ENCODE measurements at regions not wholly inside any gene's neighbourhood (a gene's known extent, or its start where the extent isn't known, plus 50 kb on each side); places are given as distances from the start of the nearest gene placed in this dataset.
"Not testable (repeated sequence)": the region's sequence is repeated elsewhere in the genome, so short reads cannot be mapped to it uniquely, and the experiment has no call there.

DNA sequence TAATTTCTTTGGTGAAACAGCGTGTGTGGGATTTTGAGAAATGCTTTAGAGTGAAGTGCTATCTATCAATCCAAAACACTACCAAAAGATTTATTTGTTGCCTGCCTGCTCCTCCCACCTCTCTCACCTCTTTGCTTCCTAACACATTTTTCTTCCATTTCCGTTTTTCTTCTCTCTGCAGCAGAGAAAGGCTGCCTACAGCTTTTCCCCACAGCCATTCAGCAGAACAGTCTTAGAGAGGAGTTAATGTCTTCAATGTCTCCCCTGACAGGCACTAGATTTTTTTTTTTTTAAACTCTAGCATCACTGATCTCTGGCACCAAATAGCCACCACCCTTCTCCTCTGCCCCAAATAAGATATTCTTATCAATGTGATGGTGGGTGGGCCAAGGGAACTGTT lies 327.8 kb upstream of the MAN1A1 start:
- DNase-seq: no peak

DNA sequence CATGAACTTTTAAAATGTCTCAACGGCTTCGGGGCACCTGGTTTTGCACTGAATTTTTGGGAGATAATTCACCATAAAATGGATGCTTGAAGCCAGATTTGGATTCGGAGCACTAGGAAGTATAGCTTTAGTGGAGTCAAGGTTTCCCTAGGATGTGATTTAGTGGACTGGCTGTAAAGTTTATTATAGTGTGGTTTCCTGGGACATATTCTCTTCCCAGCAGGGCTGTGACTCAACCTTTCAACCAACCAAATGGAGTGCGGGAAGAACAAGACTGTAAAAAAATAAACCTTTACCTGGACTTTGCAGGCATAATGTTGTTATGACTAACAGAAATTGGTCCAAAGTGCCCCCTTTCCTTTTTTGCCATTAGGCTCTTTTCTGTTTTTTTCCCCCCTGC lies 327.4 kb upstream of the MAN1A1 start:
- no peak for DNase-seq

DNA sequence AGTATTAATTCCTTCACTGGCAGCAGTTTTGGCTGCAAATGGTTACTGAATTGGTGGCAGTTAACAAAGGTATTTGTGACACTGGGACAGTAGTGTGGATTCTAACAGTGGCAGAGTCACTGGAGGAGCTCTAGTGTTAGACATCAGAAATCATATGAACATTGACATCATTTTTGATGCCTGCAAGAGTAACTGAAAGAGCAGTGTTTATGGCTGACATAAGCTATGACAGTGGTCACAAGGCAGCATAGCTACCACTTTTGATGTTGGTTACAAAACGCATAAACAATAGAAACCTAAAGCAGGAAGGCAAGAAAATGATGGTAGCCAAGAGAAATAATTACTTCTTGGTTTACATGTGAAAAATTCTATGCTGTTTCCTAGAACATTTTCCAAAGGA lies 326.7 kb upstream of the MAN1A1 start:
- peak; percentile 64 for DNase-seq

DNA sequence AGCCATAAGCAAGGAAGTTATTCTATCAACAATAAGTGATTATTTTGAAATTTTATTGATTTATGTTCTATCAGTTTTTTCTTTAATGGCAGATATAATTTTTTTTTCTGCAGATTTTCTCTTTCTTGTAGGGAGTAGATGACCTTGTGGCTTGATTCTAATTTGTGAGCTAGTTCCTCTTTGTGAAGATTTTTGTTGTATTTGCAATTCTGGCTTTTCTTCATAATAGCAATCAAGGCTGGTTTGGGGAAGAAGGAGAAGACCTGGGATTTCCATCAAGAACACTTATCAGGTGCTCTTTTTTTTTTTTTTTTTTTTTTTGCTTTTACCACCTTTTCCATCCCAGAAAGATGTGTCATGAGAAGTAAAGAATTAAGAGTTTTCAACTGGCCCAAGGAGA lies 324.2 kb upstream of the MAN1A1 start:
- peak; percentile 57 for DNase-seq

DNA sequence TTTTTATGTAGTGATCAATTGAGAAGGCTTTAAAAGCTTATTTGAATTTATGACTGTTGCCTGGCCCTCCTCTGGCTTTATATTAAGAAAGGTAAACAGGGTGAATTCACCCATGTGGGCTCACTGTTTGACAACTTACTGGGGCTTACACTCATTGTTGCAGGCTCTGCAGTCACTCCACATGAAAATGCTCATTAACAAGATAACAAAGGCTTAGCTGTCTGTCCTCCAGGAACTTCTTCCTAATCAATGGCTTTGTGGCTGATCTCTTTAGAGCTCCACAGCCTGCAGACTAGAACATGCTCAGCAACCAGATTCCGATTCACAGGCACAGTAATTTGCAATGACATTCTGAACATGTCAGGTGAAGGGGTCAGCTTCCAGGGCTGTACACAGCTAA lies 323.2 kb upstream of the MAN1A1 start:
- DNase-seq: no peak

DNA sequence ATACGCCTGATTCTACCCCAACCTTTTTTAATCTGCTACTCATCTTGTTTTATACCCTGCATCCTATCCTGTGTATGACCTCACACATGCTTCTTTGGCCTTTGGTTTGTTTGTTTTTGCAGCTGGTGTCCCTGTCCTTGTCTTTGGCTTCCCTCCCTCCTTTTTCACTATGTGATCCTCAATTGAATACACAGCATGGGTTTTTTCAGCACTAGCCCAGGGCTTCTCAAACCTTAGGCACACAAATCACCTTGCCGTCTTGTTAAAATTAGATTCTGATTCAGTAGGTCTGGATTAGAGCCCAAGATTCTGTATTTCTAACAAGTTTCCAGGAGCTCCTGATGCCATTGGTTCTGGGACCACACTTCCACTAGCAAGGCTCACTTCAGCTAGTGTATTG lies 321.5 kb upstream of the MAN1A1 start:
- DNase-seq: no peak

DNA sequence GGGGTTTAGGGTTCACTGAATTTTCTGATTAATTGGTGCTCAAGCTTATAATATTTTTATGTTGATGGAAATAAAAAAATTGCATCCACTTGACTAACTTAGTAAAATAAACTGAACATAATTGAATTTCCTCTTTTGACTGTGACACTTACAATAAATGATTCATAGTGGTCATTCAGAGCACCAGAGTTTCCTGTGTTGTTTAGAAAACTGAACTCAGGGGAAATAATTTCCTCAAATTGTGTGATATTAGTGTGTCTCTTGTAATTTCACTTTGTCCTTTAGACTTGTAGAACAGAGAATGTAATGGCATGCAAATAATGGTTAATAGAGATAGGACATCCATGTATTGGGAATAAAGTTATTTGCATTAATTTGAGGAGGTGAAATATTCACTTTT lies 319.7 kb upstream of the MAN1A1 start:
- DNase-seq: peak; percentile 79

DNA sequence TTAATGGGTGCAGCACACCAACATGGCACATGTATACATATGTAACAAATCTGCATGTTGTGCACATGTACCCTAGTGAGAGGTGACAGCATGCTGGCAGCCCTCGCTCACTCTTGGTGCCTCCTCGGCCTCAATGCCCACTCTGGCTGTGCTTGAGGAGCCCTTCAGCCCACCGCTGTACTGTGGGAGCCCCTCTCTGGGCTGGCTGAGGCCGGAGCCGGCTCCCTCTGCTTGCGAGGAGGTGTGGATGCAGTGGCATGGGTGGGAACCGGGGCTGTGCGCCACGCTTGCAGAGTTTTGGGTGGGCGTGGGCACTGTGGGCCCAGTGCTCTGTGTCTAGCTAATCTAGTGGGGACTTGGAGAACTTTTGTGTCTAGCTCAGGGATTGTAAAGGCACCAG lies 315.9 kb upstream of the MAN1A1 start:
- DNase-seq: not testable (repeated sequence)

DNA sequence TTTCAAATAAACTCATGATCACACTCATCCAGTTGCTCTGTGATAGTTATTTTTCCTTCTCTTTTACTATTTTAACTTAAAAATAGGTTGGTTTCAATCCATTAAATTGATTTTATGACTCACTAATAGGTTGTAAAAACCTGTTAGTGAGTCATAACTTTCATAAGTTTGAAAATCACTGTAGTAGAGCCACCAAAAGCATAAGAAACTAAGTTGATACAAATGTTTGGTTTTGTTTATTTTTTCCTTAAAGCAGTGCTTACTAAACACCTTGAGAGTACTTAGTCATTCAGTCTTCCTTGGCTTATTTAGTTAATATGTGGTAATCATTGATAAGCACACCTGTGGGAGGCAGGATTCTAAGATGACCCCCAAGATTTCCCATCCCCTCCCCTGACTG lies 312.1 kb upstream of the MAN1A1 start:
- DNase-seq: no peak

DNA sequence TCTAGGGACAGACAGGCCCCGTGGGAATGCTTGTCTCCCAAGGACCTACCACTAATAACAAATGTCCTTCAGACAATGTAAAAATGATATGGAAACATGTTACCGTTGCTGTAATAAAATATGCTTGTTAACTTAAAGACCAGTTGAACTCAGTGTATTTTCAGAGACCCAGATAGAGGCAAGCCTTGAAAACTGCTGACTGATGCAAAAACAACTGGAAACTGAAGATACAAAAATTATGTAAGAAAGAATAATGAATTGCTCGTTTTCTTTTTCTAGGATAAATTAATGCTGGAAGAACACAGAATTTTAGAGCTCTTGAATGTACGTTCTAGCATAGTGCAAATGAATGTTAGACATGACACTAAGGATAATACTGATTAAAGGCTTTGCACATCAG lies 311.5 kb upstream of the MAN1A1 start:
- DNase-seq: no peak

DNA sequence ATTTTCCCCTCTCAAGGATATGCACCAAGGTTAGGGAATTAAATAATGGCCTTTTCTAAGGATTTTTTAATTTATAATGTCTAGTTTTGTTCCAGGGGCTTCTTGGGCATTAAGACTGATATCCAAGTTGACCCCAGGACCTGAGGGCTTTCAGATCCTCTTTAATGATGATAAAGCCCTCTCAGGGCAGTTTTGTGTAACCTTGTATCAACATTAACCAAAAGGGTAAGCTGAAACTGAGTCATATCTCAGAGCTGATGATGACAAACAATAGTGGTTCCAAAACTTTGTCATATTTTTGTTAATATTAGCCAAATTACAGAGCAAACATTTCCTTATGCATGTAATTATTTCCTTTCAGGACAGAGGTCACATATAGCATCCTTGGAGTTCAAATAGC lies 309.4 kb upstream of the MAN1A1 start:
- no peak for DNase-seq

DNA sequence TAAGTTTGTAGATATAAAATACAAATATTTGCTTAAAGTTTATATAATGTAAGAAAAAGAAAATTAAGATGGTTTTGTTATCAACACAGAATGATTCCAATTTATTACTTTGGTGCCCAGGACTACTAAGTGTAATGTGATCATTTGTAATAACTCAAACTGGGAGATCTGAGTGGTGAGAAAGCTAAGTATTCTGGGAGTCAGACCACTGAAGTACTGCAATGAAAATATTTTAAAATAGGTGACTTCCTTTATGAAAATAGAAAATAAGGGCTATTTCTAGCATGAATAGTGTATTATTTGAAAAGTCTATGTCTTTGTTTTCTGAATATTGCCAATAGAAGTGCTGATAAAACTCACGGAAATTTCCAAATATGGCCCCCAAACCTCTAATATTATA lies 305.6 kb upstream of the MAN1A1 start:
- DNase-seq: no peak

DNA sequence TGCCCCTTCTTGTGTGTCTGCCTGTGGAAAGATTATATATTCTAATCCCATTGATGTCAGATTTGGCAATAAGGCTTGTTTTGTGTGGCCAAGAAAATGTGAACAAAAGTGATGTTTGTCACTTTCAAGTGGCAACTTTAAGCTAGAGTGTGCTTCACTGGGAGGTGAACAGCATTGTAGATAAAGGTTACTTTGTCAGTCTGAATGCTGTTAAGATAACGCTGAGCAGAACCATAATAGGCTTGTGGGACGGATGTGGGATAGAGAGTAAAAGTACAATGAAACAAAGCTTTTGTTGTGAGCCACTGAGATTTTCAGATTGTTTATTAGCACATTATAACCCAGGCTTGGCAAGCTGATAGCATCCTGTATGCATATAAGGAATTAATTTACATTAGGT lies 303.8 kb upstream of the MAN1A1 start:
- no peak for DNase-seq

DNA sequence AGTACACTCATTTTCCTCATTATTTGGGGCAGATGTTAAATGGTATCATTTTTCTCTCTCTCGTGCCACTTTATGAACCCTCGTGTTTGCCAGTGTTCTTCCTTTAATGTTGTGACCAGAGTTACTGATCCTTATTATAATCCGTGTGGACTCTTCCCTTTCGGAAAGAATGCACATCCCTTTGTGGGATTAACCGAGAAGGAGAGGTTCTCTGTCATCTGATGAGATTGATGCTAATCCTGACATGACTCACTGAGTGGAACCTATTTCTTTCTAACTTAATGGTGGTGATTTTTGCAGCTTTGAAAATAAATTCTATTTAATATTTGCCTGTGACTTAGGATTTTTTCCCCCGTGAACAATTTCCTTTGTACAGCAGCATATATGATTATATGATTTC lies 300.0 kb upstream of the MAN1A1 start:
- no peak for DNase-seq

DNA sequence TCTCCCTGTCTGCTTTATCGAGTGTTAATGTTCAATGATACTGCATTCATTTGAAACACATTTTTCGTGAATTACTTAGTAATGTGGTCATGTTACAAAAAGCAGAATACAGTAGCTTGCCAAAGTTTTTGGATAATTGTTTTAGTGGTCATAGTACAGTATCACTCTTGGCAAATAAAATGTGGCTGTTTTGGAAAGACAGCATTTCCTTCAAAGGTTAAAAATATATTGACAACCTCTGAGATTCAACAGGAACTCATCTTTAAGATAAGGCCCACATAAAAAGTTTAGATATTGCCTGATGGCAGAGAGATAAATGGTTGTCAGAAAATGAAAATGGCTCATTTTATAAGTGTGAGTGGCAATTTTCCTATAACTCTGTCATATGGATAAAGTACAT lies 297.7 kb upstream of the MAN1A1 start:
- DNase-seq: no peak

DNA sequence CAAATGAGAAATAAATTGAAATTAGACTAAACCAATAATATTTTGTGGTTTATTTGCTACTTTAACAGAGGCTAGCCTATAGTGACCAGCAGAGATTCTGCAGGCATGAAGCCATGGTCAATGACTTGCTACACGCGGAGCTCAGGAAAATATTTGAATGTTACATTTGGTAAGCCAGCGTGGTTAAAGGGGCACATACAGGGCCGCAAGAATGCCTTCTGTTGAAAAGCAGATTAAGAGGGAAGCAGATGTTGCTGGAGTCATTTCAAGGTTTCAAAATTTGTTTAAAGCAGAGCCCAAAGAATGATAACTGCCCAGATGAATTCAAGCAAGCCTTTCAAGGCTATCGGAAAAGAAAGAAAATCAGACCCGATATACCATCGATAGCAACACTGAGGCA lies 294.3 kb upstream of the MAN1A1 start:
- no peak for DNase-seq

DNA sequence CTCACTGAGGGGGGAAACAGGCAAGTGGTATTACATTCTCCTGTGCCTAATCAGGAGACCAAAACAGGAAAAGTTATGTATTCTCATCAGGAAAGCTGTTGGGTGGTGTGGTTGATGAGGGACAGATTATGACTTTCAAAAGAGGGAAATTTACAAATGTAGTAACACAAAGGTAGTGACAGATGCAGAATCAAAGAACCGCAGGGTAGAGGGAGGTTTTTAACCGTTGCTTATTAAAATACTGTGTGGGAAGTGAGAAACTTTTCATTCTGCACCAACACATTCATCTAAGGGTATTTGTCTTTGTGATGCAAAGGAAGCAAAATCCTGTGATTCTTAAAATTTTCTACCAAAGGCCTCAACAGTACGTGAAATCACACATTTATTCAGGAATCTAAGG lies 288.2 kb upstream of the MAN1A1 start:
- DNase-seq: no peak

DNA sequence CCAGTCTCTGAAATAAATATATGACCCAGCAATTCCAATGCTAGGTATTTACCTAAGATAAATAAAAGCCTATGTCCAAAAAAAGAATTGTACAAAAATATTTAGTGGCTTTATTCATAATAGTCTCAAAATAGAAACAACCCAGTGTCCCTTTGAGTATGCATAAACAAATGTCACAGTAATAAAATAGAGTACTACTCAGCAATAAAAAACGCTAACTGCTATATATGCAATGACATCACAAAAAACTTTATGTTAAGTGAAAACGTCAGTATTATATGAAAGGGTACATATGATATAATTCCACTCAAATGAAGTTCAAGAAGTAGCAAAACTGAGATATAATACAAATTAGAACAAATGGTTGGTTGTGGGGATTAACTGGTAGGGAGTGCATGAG lies 286.5 kb upstream of the MAN1A1 start:
- no peak for DNase-seq

DNA sequence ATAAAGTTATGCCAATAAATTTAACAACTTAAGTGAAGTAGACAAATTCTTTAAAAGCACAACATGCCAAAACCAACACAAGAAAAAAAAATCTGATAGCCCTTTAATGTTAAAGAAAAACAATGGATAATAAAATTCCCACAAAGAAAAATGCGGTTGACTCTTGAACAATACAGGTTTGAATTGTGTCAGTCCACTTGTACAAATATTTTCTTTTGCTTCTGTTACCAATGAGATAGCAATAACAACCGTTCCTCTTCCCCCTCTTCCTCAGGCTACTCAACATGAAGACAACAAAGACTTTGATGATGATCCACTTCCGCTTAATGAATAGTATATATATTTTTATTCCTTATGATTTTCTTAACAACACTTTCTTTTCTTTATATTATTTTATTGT lies 283.9 kb upstream of the MAN1A1 start:
- no peak for DNase-seq

DNA sequence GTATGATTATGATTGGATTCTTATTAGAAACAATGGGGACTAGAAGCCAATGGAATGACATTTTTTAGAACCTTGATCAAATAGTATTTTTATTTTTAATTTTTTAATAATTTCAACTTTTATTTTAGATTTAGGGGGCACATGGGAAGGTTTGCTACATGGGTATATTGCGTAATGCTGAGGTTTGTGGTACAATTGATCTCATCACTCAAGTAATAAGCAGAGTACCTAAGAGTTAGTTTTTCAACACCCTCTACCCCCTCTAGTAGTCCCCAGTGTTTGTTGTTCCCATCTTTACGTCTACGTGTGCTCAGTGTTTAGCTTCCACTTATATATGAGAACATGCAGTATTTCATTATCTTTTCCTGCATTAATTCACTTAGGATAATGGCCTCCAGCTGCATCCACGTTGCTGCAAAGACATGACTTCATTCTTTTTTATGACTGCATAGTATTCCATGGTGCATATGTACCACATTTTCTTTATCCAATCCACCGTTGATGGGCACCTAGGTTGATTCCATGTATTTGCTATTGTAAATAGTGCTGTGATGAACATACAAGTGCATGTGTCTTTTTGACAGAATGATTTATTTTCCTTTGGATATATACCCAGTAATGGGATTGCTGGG lies 281.1 kb upstream of the MAN1A1 start:
- DNase-seq: no peak

DNA sequence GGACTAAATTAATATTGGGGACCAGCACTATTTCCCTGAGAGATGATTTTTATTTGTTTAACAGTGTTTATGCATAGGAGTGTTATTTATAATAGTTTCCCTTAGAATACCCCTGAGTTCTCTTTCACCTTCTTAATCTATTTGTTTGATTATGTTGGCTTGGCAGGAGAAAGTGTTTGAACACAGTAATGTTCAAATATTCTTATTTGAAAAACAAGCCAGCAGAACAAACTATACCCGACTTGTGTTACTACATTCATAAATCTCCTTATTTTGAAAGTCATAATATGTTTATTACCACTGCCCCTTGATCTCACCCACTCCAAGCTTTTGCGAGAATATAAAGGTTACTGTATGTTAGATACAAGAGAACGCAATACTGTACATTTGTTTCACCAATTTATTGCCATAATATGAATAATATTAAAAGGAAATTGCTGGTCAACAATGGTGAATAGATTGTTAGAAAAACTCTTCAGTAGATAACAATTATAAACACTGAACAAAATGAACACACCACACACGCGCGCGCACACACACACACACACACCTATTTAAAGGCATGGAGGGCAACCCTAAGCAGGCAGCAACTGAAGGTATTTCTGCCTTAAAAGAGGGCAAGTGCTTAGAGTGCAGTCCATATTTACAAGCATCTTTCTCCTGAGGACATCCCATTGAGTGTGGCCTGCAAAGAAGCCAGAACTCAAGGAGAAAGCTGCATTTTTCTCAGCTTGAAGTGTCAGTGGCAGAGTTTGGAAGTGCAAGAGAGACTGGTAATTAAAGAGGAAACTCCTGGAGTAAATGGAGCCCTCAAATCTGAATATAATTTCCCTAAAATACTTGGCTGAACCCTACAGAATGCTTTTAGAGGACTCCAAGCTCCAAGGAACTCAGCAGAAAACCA lies 279.4 kb upstream of the MAN1A1 start:
- no peak for DNase-seq

DNA sequence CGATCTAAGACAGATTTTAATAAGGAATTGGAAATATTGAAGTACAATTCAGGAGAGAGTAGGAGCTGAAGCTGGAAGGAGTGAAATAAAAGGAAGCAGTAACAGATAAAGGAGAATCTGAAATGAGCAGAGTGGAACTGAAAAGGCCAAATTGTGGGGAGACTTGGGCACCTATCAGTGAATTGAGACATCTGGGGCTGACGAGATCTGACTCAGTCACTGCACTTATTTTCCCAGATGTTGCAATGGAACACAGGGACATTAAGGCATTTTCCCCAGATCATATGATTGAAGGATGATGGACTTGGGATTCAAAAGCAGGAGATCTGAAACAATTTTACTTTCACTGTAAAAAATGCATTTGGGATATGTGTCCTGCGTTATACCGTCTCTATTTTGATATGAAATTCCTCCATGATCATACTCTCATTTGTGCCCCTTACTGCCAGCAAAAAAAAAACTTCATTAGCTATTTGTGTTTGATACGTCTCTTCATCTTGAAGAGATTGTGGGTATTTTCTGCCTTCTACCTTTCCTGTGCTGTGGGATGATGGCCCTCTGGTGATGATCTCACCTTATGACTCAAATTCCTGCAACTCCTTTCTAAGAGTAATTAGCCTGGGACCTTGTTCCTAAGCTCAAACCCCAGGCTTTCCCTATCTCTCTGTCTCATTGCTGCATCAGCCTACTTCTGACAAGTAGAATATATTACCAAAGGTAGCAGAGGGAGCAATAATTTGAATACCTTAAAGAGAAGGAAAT lies 278.5 kb upstream of the MAN1A1 start:
- peak; percentile 52 for DNase-seq

DNA sequence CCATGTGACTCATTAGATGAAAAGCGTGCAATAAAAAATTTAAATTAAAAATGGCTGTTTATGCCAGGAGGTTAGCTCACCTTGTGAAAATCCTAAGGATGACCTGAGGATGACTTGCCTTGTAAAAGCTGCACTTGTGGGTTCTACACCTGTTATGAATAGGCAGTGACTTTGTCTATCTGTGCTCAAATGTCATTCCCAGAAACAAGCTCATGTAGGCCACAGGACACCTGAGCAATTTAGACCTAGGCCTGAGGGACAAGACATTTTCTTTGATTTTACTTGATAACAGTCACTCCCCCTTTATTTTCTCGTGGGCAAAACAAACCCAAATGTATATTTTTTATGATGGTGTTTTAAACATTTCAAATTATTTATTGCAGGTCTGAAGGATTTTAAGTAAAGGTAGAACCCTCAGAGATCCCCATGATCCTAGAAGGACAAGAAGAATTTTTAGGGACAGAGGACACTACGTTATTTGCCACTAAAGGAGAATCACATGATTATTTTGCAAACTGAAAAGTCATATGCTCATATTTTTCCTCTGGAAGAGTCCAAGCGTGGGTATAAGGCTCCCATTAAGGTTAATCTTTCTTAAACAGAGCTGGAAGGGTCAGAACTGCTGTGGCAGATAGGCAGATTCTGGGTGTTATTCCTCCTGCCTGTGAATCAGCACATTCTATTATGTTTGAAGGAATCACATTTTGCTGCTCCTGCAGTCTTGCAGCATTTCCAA lies 277.5 kb upstream of the MAN1A1 start:
- DNase-seq: no peak

Data from inflammatory macrophage treated with lipopolysaccharide for 4 hours (primary cell).